ENCODE measurements at regions not wholly inside any gene's neighbourhood (a gene's known extent, or its start where the extent isn't known, plus 50 kb on each side); places are given as distances from the start of the nearest gene placed in this dataset.

DNA sequence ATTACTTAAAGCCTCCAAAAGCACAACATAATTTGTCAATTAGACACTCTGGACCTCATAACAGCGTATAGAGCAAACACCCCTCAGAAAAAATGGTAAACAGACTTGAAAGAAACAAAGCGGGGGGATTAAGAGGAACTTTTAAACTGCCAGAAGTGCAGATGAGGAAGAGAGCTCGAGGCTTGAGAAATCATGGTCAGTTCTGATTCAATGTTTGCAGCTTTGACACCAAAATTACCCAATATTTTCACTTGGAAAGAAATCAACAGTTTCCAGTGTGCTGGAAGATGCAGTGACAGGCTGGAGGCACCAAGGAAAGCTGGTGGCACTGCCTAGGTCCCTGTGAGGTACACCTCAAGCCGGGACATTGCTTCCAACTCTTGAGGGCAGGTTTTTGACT is 180.9 kb upstream of the TOX3 start (continued):
- TF ChIP-seq CEBPB (IDR thresholded peaks at IDR 0.05; ENCODE audit: borderline replicate concordance in 1 of 2, low read depth in 2 of 2, low read length in 2 of 2) (no peak), NR2C2 (IDR thresholded peaks at IDR 0.05; ENCODE audit: borderline replicate concordance, control insufficient read depth, insufficient read length, low read depth) (no peak), TAF1 (IDR thresholded peaks at IDR 0.05; ENCODE audit: borderline replicate concordance, low read depth, low read length) (no peak)

DNA sequence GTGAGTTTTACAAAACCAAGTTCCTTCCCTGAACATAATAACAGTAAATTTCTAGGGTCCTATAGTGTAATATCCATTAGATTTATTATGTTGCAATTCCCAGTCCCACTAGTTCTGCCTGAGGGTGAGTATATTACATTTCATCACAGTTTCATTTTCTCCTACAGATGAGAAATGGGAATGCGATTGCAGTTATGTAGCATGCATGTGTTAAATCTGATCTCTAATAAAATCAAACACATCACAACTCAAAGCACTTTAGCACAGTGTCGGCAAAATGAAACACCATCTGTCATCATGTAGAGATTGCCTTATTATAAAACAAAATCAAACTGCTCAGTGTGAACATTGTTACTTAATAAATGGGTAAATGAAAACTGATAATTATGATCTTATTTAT is 180.5 kb upstream of the TOX3 start:
- H4K20me1 ChIP-seq (ENCODE audit: control insufficient read depth, insufficient read depth) = no peaks in the 10 kb centered on the region
- no peak overlapping the region for H3K27ac ChIP-seq (ENCODE audit: control insufficient read depth, insufficient read depth)
- no peaks in the 10 kb centered on the region for H3K79me2 ChIP-seq (ENCODE audit: control insufficient read depth, insufficient read depth, low read length)
- H3K9me3 ChIP-seq (replicated peaks; ENCODE audit: control insufficient read depth, insufficient read depth, low read length) = no peaks in the 10 kb centered on the region
- H3K4me1 ChIP-seq (ENCODE audit: control insufficient read depth, insufficient read depth, low read length) = no peaks in the 10 kb centered on the region
- no TSS peak for BruUV-seq (replicated peaks)
- H3K4me2 ChIP-seq (ENCODE audit: control insufficient read depth, insufficient read depth) = no peak overlapping the region
- in situ Hi-C loops (cut with MboI) = no loop called here
- H3K9ac ChIP-seq (ENCODE audit: control insufficient read depth, insufficient read depth, low read length) = no peak overlapping the region
- FAIRE-seq (no peak), ATAC-seq (no peak), DNase-seq (ENCODE audit: low read depth, low spot score) (no peak)
- H3K27me3 ChIP-seq (replicated peaks in 1 of 2; ENCODE audit: control insufficient read depth in 2 of 2, insufficient read depth in 2 of 2, low read length in 1 of 2) = no peaks in the 10 kb centered on the region
- intact Hi-C loops (cut with micrococcal nuclease; ENCODE audit: unreplicated experiment) = no loop called here
- no peaks in the 10 kb centered on the region for H3K36me3 ChIP-seq (ENCODE audit: control insufficient read depth in 2 of 2, insufficient read depth in 2 of 2, low read length in 1 of 2)
- 77% methylated on average over 2 of the region's 2 CpGs for WGBS (ENCODE audit: insufficient coverage, insufficient replicate concordance, low lambda C conversion rate, missing lambda C conversion rate)
- ChIA-PET CTCF (no interaction called here), POLR2A (no interaction called here), RAD21 (ENCODE audit: unreplicated experiment) (no interaction called here), SMC1A (ENCODE audit: uncharacterized antibody, unreplicated experiment) (no interaction called here)
- TF ChIP-seq NRF1 (conservative IDR thresholded peaks at IDR 0.05; ENCODE audit: low read depth, low read length) (no peak), GABPA (IDR thresholded peaks at IDR 0.05; ENCODE audit: low read depth) (no peak), SMARCA5 (IDR thresholded peaks at IDR 0.05) (no peak), KLF5 (IDR thresholded peaks at IDR 0.05; ENCODE audit: partially characterized antibody) (no peak), SMC3 (IDR thresholded peaks at IDR 0.05; ENCODE audit: borderline replicate concordance, low read length) (no peak), MEF2A (IDR thresholded peaks at IDR 0.05; ENCODE audit: insufficient read depth, low read depth, low read length) (no peak), FOS (IDR thresholded peaks at IDR 0.05; ENCODE audit: borderline replicate concordance, extremely low read depth, insufficient read length) (no peak), MYC (IDR thresholded peaks at IDR 0.05; ENCODE audit: insufficient read depth, insufficient read length, insufficient replicate concordance, low read length, severe bottlenecking) (no peak)
- TF ChIP-seq, protein P1, sequence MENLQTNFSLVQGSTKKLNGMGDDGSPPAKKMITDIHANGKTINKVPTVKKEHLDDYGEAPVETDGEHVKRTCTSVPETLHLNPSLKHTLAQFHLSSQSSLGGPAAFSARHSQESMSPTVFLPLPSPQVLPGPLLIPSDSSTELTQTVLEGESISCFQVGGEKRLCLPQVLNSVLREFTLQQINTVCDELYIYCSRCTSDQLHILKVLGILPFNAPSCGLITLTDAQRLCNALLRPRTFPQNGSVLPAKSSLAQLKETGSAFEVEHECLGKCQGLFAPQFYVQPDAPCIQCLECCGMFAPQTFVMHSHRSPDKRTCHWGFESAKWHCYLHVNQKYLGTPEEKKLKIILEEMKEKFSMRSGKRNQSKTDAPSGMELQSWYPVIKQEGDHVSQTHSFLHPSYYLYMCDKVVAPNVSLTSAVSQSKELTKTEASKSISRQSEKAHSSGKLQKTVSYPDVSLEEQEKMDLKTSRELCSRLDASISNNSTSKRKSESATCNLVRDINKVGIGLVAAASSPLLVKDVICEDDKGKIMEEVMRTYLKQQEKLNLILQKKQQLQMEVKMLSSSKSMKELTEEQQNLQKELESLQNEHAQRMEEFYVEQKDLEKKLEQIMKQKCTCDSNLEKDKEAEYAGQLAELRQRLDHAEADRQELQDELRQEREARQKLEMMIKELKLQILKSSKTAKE (IDR thresholded peaks at IDR 0.05; ENCODE audit: low read depth, poor library complexity, severe bottlenecking) = no peak
- TF ChIP-seq, protein P2, sequence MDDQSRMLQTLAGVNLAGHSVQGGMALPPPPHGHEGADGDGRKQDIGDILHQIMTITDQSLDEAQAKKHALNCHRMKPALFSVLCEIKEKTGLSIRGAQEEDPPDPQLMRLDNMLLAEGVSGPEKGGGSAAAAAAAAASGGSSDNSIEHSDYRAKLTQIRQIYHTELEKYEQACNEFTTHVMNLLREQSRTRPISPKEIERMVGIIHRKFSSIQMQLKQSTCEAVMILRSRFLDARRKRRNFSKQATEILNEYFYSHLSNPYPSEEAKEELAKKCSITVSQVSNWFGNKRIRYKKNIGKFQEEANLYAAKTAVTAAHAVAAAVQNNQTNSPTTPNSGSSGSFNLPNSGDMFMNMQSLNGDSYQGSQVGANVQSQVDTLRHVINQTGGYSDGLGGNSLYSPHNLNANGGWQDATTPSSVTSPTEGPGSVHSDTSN (IDR thresholded peaks at IDR 0.05; ENCODE audit: insufficient replicate concordance, low read depth, low read length) = no peak
- TF ChIP-seq, protein P3, sequence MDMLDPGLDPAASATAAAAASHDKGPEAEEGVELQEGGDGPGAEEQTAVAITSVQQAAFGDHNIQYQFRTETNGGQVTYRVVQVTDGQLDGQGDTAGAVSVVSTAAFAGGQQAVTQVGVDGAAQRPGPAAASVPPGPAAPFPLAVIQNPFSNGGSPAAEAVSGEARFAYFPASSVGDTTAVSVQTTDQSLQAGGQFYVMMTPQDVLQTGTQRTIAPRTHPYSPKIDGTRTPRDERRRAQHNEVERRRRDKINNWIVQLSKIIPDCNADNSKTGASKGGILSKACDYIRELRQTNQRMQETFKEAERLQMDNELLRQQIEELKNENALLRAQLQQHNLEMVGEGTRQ (IDR thresholded peaks at IDR 0.05; ENCODE audit: borderline replicate concordance, low read depth, low read length) = no peak
- H2AFZ ChIP-seq (ENCODE audit: control insufficient read depth, low read depth, low read length) = no peak overlapping the region
- H3K4me3 ChIP-seq = no peak overlapping the region

Measured in GM12878 (cell line).